Liver (tissue), 3 donors: ENCODE measurements at regions not wholly inside any gene's neighbourhood (a gene's known extent, or its start where the extent isn't known, plus 50 kb on each side); places are given as distances from the start of the nearest gene placed in this dataset.

Experiments
- CTCF ChIP-seq: fragments of 150-350 bp; IDR thresholded peaks from 2 replicates; pipeline ENCODE4 v1.5.1; 2017; ENCODE audit warnings: improper control_type of control experiment, low read depth, low read length; ENCODE audit not compliant: missing input control
- HNF4G ChIP-seq: IDR thresholded peaks from 2 replicates; pipeline ENCODE4 v1.6.1; 2016; ENCODE audit warnings: antibody characterized with exemption
- MAX ChIP-seq: IDR thresholded peaks from 2 replicates; pipeline ENCODE4 v1.6.1; 2016; ENCODE audit warnings: antibody characterized with exemption
- TAF1 ChIP-seq: conservative IDR thresholded peaks from 2 replicates; pipeline ENCODE4 v1.6.1; 2016; ENCODE audit warnings: antibody characterized with exemption, mild to moderate bottlenecking
- YY1 ChIP-seq: IDR thresholded peaks from 2 replicates; pipeline ENCODE4 v1.6.1; 2016; ENCODE audit warnings: antibody characterized with exemption, mild to moderate bottlenecking
- donor health status: healthy.
- donor health status: healthy.

GRCh38 chr14:58702441-58703160 is 64.8 kb downstream of the DACT1 start:
- TF ChIP-seq CTCF (no peak), HNF4G (no peak), MAX (no peak), TAF1 (no peak), YY1 (no peak)
